GM18873 (cell line): ENCODE measurements at regions not wholly inside any gene's neighbourhood (a gene's known extent, or its start where the extent isn't known, plus 50 kb on each side); places are given as distances from the start of the nearest gene placed in this dataset.
"Not testable (repeated sequence)": the region's sequence is repeated elsewhere in the genome, so short reads cannot be mapped to it uniquely, and the experiment has no call there.

Experiments used
- ATAC-seq: cut with Tn5 transposase; IDR thresholded peaks from one replicate; pipeline ENCODE4 v1.9.1; 2021; ENCODE audit warnings: mild to moderate bottlenecking, moderate library complexity, moderate number of reproducible peaks; ENCODE audit not compliant: unreplicated experiment, low FRiP score

DNA sequence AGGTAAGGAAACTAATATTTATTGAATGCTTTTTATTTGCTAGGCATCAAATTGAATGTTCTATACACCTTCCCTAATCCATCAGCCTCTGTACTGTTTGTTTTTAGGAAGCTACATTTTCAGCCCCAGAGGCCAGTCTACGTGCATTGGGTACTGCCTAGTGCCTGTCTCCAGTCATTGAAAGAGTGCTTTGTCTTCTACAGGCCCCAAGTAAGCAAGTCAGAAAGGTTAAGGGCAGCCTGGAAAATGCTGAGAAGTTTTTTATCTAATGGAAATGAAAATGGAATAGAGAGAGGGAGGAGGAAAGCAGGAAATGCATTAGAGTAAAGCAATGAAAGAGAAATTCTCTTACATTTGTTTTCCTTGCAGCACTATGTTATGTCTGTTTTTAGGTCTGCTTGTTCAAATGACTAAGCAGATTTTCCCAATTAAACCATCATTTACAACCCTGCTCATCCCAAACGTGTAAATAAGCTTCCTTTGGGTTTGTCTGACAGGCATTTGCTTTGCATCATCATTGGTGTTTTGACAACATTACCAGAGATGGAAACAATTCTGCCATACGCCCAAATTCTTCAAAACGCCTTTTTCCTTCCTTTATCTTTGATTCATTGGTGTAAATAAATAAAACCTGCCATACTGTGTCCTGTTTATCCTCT is 116.0 kb upstream of the GOT2 start:
- ATAC-seq = no peak

DNA sequence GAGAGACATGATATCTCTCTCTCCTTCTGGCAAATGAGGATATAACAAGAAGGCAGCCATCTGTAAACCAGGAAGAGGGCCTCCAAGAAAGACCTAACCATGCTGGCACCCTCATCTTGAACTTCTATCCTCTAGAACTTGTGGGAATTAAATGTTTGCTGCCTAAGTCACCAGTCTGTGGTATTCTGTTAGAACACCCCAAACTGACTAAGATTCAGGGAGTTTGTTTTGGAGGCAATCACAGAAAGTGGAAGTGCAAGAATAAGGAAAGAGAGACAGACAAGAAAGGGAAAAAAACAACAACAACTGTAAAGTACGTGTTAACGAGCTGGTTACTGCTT is 114.5 kb upstream of the GOT2 start:
- no peak for ATAC-seq

DNA sequence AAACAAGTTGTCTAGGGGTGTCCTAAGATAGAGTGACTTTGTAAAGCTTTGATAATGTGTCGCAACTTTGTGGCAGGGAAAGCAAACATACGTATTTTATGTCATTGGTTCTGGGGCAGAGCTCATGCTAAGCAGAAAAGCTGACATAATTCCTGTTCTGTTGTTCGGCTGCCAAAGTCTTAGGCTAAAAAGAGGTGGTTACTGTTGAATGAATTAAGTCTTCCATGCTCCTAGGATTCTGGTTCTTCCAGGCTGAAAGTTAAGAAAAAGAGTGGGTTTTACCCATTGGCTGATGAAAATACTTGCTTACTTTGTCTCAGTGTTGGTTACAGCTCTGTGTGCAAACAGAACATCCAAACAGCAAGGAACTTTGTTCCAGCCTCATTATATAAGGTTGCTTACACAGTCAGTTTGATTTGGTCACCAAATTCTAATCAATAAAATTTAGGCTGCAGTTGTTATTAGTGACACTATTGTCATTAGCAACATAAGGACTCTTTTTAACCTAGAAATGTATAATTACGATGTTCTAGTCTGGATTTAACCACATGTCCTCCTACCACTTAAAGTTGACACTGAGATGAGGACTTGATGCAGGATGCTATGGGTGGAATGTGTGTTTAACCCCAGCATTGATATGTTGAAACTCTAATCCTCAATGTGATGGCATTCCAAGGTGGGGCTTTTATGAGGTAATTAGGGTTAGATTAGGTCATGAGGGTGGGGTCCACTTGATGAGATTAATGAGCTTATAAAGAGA is 114.0 kb upstream of the GOT2 start:
- ATAC-seq = no peak

DNA sequence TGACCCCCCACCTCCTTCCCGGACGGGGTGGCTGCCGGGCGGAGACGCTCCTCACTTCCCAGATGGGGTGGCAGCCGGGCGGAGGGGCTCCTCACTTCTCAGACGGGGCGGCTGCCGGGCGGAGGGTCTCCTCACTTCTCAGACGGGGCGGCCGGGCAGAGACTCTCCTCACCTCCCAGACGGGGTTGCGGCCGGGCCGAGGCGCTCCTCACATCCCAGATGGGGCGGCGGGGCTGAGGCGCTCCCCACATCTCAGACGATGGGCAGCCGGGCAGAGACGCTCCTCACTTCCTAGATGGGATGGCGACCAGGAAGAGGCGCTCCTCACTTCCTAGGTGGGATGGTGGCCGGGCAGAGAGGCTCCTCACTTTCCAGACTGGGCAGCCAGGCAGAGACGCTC is 112.1 kb upstream of the GOT2 start:
- not testable (repeated sequence) for ATAC-seq

DNA sequence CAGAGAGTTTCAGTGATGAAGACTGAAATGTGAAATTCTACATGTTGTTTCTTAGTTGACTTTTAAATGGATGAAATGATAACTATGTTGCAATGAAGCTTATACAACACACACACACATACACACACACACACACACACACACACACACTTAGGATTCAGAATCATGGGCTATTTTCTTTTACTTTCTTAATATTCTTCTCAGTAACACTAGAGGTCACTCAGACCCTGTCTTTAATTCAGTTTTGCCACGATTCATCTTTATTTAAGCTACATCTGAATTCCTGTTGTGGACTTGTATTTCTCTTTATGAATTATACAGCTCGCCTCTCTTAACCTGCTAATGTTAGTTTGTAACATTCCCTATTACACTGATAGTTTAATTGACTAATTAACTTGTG is 109.6 kb upstream of the GOT2 start:
- no peak for ATAC-seq

DNA sequence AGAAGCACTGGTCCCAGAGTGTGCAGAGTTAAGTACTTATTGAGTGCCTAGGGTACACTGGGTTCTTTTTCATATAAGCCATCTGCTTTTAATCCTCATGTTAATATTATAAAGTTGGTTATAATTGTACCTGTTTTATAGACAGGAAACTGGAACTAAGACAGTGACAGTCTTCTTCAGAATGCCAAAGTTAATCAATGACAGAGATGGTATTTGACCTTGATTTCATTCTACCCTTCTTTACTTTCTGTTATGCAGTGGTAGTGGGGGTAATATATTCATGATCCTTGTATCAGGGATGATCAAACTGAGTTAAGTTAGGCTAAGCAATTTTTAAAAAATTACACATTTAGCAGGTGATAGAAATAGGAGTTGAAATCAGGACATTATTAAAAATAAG is 108.6 kb upstream of the GOT2 start:
- ATAC-seq = no peak

DNA sequence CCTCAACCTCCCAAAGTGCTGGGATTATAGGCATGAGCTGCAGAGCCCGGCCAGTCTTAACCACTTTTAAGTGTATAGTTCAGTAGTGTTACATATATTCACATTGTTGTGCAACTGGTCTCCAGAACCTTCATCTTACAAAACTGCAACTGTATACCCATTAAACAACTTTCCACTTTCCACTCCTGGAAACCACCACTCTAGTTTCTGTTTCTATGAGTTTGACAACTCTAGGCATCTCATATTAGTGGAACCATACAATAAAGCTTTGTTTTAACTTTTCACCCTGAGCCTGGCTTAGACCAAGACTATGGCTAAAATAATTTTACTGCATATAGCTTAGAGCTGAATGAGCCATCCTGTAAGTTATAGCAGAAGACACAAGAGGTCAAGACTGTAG is 108.0 kb upstream of the GOT2 start:
- no peak for ATAC-seq

DNA sequence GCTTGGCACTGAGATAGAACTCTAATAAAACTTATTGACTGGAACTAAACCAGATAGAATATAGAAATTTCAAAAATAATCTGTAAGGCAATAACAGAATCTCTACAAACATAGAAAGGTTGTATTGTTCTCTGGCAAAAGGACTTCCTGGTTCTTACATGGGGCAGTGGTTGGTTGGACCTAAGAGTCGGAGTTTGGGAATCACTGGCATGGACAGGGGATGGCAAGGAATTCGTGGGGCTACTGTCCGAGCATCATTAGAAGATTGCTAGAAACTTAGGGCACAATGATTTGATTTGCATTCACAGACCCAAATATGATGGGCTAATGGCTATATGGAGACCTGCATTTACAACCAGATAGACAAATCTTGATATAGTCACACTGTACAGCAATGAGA is 103.8 kb upstream of the GOT2 start:
- ATAC-seq = no peak

DNA sequence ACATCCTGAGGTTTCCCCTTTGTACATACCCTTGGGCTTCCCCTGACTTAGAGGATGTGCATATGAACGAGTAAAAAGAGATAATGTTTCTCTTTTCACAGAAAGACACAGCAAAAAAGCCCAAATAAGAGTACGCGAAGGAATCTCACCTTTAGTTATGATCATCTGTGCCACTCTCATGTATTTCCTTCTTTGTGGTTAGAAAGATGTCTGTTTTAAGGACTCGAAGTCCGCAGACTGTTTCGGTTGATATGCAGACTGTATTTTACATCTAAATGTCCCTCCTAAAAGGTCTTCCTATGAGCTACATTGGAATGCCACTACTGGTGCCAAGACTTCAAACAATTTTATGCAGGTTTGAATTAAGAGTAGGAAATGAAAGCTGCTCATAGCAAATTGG is 102.3 kb upstream of the GOT2 start:
- ATAC-seq = no peak

DNA sequence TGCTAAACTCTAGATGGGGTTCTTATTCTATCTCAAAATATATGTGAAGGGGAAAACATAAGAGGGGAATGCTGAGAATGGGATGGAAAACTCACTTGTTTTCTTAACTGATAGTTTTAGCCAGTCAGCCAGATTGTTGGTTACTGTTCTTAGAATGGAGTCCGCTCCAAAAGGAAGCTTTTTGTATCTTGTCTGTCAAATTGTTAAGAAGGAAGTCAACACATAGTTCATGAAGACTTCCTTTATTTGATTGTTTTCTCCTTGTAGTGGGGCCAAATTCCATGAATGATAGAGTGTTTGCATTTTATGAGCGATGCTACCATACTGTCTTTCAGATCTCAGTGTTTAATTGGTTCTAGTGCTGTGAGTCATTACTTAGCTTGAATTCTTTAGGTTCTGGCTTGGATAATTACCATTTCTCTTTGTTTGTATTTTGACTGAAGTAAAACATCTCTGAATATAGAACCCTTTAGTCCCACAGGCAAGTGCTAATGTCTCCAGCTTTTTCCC is 98.3 kb upstream of the GOT2 start:
- no peak for ATAC-seq

DNA sequence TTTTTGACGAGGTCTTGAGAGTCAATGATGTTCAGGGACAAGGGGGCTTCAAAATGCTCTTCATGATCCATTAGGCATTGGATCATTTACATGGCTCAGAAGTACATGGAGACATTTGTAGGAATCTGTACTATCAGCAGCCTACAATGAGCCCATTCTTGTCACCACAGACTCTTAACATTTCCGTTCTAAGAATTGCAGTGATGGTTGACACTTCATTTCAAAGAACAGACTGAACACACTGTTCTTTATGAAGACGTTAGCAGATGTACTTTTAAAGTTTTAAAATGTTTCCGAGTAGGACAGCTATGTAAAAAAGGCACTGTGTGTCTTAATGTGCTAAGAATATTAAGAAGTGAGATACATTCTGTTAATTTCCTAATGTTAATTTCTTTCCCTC is 97.3 kb upstream of the GOT2 start:
- no peak for ATAC-seq

DNA sequence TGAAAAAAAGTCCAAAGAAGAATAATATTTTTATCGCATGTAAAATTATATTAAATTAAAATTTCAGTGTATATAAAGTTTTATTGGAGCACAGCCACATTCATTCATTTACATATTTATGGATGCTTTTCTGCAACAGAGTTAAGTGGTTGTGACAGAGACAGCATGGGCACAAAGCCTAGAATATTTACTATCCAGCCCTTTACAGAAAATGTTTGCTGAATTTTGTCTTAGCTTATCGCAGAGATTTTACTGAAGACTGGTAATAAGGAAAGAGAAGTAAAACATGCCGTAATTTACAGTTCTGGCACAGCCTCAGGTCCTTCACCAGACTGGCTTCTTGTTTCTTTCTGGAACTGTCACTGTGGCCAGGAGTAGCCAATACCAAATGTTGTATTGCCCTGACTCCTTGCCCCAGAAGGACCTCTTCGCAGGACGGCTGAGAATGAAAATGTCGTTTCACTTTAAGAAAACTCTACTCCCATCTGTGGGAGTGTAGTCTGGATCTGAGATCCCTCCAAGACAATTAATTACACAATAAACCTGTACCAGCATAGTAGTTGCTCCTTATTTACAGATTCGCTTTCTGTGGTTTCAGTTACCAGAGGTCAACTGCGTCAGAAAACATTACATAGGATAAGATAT is 94.9 kb upstream of the GOT2 start:
- no peak for ATAC-seq

DNA sequence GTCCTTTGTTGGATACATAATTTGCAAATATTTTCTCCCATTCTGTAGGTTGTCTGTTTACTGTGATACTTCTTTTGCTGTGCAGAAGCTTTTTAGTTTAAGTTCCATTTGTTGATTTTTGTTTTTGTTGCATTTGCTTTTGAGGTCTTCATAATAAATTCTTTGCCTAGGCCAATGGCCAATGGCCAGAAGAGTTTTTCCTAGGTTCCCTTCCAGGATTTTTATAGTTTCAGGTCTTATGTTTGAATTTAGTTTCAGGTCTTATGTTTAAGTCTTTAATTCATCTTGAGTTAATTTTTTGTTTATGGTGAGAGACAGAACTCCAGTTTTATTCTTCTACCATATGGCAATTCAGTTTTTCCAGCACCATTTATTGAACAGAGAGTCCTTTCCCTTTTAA is 90.1 kb upstream of the GOT2 start:
- ATAC-seq = no peak

DNA sequence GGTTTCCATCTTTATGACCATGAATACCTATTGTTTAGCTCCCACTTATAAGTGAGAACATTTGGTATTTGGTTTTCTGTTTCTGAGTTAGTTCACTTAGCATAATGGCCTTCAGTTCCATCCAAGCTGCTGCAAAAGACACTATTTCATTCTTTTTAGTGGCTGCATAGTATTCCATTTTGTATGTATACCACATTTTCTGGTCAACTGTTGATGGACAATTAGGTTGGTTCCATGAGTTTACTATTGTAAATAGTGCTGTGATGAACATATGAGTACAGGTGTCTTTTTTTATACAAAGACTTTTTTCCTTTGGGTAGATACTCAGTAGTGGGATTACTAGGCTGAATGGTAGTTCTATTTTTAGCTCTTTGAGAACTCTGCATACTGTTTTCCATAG is 87.8 kb upstream of the GOT2 start:
- ATAC-seq = no peak

DNA sequence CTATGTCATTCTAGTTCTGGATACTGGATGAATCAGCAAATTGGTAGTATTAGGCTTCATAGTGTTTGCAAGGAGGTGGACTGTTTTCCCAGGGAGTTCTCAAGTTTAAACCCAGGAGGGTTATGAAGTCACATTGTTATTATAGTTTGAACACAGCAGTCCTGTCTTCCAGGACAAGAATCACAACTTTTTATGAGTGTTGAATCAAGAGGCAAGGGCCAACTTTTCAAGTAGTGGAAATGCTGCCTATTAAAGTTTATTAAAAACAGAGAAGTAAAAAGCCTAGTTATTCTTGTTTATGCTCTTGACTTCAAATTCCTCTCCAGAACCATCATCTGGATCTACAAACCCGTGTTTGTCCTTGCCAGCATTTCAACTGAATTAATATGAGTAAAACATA is 86.3 kb upstream of the GOT2 start:
- ATAC-seq = no peak

DNA sequence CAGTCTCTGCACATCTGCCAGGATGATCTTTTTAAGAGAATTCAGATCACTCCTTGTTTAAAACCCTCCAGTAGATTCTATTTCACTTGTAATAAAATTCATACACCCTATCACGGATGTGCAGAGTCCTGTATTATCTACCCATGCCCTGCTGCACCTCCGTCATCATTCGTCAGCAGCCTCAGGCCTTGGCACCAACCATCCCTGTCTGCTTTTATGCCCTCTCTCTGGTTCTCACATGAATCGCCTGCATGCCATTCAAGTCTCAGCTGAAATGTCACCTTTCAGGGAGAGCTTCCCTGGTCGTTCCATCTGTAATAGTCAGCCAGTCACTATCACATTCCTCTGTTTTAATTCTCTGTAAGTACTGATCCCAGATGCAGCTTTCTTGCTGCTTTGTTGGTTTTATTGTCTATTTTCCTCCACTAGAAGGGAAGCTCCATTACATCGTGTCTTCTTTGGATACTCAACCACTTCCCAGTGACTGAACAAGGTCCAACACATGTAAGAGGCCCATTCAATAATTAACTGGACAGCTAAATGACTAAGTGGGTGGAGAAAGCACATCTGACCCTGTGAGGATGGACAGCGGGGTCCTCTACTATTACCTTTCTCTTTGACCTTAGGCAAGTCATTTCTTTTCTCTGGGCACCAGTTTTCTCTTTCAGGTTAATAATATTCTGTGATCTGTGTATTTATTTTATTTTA is 81.2 kb upstream of the GOT2 start:
- ATAC-seq = no peak

DNA sequence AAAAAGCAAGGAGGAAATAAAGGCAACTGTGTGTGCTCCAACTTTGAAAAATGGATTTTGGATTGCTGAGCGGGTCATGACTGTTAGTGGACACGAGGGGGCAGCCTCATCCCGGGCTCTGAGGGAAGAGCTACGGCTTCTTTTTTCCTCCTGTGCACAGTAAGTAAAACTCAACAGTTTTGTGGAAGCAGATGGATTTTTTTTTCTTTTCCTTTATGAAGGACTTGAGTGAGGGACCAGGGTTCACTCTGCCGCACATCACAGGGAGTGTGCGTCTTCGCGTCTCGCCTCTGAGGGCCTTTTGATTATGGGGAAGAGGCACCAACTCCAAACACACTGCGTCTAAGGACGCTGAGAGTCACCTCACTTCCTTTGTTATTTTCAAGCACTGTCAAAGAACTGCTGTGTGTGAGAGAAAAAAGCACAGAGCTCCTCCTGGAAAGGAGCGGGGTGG is 80.3 kb upstream of the GOT2 start:
- ATAC-seq = no peak

DNA sequence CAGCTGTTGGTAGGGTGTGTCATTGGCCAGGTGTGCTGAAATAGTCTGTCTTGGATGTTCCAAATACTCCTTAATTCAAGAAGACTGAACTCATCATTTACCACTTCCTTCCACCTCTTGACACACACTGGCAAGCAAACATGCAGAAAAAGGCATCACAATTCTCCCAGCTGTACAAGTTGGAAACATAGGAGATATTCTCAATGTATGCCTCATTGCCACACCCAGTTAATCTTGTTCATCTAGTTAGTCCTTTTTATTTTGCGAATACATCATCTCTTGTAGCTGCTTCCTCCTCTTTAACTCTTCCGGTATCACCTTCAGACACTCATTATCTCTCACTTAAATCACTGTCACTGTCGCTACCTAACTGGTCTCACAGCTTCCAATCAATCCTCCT is 75.1 kb upstream of the GOT2 start:
- ATAC-seq = no peak

DNA sequence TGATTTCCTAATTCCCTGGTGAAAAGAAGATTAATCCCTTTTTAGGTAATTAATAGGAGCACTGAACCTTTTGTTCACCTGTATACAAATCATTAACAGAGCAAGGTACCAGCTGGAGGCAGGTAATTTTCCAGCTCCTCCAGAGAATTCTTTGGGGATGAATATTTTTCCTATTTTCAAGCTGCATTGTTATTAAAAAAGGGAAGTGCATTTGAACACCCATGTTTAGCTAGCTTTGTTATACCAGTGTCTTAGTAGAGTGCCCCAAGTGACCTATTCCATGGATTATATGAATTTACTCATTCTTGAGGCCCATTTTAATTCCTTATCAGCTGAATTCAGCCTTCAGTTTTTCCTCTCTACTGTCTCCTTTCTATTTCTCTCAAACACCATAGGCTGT is 73.2 kb upstream of the GOT2 start:
- no peak for ATAC-seq

DNA sequence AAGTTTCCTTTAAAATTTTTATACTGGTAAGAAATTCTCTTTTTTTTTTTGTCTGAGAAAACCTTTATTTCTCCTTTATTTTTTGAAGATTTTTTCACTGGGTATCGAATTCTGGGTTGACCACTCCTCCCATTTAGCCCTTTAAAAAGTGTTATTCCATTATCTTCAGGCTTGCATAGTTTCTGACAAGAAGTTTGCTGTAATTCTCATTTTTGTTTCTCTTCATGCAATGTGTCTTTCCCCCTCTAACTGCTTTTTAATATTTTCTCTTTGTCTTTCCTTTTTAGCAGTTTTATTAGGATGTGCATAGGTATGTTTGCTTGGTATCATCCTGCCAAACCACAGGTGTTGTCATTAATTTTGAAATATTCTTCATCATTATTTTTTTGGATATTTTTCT is 67.7 kb upstream of the GOT2 start:
- ATAC-seq = no peak

DNA sequence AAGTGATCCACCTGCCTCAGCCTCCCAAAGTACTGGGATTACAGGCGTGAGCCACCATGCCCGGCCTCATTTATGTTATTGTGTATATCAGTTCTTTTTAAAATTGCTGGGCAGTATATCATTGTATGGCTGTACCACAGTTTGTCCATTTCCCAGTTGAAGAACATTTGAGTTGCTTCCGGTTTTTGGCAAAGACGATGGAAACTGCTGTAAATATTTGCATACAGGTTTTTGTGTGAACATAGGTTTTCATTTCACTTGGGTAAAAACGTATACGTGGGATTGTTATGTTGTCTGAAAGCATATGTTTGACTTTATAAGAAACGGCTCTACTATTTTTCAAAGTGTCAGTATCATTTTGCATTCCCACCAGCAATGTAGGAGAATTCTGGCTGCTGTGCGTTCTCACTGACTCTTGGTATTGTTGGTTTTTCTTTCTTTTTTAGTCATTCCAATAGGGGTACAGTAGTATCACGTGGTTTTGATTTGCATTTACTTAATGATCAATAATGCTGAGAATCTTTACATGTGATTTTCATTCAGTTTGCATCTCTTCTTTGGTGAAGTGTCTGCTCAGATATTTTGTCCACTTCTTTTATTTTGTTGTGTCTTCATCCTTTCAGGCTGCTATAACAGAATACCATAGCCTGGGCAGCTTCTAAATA is 63.2 kb upstream of the GOT2 start:
- no peak for ATAC-seq
